DND-41 (cell line): ENCODE measurements at regions not wholly inside any gene's neighbourhood (a gene's known extent, or its start where the extent isn't known, plus 50 kb on each side); places are given as distances from the start of the nearest gene placed in this dataset.
"Not testable (repeated sequence)": the region's sequence is repeated elsewhere in the genome, so short reads cannot be mapped to it uniquely, and the experiment has no call there.

Source experiments
- EZH2 ChIP-seq: IDR thresholded peaks from 3 replicates; pipeline ENCODE4 v1.6.1; 2012; ENCODE audit warnings: borderline replicate concordance, low read depth, mild to moderate bottlenecking, moderate library complexity, low read length, inconsistent platforms; ENCODE audit not compliant: severe bottlenecking
- TF ChIP-seq, protein P1 (sequence below): IDR thresholded peaks from 2 replicates; pipeline ENCODE4 v1.5.1; 2012; ENCODE audit warnings: borderline replicate concordance, low read length, moderate library complexity, mild to moderate bottlenecking; ENCODE audit not compliant: poor library complexity, severe bottlenecking; ENCODE audit errors: extremely low read depth

DNA sequence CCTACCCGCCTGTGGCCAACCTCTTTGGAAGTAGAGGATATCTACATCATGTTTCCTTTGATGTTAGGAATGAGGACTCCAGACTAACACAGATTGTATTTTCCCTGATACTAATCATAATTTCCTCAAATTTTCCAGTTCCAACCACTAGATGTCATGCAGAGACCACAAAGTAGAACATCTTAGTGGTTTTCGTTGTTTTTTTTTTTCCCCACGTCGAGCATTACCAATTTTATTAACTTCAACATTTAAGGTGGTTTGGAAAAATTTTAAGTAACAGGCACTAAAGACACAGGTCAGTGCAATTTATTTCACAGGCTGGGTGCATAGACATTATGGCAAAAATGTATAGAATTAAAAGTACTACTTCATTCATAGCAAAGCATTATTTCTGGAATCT, 280.1 kb downstream of the ANKRD30B start:
- TF ChIP-seq, protein P1, sequence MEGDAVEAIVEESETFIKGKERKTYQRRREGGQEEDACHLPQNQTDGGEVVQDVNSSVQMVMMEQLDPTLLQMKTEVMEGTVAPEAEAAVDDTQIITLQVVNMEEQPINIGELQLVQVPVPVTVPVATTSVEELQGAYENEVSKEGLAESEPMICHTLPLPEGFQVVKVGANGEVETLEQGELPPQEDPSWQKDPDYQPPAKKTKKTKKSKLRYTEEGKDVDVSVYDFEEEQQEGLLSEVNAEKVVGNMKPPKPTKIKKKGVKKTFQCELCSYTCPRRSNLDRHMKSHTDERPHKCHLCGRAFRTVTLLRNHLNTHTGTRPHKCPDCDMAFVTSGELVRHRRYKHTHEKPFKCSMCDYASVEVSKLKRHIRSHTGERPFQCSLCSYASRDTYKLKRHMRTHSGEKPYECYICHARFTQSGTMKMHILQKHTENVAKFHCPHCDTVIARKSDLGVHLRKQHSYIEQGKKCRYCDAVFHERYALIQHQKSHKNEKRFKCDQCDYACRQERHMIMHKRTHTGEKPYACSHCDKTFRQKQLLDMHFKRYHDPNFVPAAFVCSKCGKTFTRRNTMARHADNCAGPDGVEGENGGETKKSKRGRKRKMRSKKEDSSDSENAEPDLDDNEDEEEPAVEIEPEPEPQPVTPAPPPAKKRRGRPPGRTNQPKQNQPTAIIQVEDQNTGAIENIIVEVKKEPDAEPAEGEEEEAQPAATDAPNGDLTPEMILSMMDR = peak; percentile 23
- not testable (repeated sequence) for TF ChIP-seq EZH2
